GM18907 (cell line): ENCODE measurements at regions not wholly inside any gene's neighbourhood (a gene's known extent, or its start where the extent isn't known, plus 50 kb on each side); places are given as distances from the start of the nearest gene placed in this dataset.

Experiments
- ATAC-seq: cut with Tn5 transposase; IDR thresholded peaks from one replicate; pipeline ENCODE4 v1.9.1; 2021; ENCODE audit warnings: mild to moderate bottlenecking, moderate library complexity; ENCODE audit not compliant: unreplicated experiment

DNA sequence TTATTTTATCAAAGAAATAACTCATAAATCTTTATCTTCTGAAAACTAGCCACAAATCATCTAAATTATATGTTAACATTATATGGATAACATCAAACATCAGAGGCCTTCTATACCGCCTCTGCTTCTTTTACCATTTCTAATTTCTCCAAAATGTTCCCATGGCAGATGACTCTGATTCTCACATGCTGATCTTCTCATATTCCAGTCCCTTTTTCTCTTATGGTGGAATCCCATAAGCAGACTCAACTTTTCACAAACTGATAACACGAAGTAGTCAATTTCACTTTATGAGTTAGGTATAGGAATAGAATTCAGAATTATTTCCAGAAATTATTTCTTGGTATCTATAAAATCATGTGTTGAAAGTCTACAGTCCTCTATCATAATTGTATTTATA is 212.3 kb downstream of the ENC1 start:
- no peak for ATAC-seq

DNA sequence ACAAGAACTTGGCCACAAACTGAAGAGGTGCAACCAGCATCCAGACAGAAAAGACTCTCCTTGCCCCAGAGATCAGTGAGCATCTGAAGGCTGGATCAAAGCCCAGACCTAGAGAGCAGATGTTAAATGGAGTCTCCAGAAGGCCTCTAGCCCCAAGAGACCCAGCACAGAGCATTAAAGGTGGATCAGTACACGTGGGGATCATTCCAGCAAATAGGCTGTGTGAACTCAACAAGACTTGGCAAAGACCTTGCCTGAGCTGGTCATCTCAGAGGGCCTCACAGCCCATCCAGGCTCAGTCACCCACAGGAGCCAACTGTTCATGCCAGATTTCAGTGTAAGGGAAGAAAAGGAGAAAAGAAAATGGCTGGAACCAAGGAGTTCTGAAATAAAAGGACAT is 214.0 kb downstream of the ENC1 start:
- no peak for ATAC-seq

DNA sequence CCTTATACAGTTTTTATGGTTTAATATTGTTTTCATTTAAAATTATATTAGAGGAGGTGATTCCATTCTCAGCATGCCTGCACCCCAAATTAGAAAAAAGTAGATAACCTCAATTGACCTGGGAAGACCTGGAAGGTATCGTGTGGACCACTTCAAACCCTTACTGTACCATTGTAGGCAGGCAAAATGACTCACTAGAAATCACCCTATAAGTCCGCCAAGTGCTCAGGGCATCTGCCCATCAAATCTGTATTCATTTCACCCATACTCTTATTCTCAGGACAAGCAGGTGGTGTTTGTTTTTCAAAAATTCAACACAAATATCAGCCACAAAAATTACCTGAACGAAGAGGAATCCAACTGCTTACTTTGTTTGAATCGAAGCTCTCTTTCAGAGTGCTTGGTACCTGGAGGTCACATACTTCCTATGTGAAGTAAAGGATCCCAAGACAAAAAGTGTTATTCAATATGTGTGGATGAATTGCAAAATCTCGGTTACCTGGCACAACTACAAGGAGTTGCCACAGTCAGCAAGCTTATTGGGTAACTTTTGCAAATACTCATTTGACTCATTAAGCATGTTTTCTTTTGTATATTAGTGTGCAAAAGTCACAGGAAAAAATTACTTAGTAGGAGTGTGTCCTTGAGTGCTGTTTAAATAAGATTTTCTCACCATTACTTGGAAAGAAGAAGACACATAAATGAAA is 216.2 kb downstream of the ENC1 start:
- ATAC-seq: no peak

GRCh38 chr5:74423383-74423782 is 217.1 kb downstream of the ENC1 start:
- no peak for ATAC-seq

- no peak for ATAC-seq
Measured at GRCh38 chr5:74422671-74423070, 217.9 kb downstream of the ENC1 start.

DNA sequence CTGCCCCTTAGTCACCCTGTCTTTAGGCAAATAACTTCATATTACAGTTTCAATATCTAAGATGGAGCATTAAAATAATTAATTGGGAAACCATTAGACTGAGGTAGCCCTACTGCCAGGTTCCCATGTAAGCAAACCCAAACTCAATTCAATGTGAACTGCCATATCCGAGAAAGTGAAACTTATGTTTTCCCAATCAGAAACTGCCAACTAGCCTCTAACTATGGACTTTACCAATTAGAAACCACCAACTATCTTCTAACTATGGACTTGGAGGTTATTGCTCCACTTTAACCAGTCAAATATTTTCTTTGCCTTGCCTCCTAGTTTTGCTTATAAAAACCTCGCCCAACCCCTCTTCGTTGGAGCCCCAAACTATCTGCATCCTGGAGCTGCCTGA is 218.5 kb downstream of the ENC1 start:
- ATAC-seq: no peak

GRCh38 chr5:74421377-74421776 is 219.2 kb downstream of the ENC1 start:
- ATAC-seq: no peak

DNA sequence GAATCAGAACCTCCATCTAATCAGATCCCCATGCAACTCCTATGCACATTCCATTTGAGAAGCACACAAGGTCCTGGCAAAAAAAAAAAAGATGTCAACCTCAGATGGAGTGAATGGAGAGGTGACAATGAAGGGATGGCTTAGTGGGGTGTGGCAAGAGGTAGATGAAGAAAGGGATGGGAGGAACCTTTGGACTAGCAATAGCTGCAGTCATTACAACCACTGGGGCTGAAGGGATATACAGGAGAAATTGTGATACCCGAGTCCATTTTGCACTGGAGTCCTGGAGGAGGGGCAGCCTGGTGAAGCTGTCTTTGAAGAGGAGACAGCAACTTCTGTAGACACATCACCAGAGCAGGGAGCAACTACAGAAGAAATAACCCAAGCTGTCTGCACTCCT is 219.6 kb downstream of the ENC1 start:
- no peak for ATAC-seq

DNA sequence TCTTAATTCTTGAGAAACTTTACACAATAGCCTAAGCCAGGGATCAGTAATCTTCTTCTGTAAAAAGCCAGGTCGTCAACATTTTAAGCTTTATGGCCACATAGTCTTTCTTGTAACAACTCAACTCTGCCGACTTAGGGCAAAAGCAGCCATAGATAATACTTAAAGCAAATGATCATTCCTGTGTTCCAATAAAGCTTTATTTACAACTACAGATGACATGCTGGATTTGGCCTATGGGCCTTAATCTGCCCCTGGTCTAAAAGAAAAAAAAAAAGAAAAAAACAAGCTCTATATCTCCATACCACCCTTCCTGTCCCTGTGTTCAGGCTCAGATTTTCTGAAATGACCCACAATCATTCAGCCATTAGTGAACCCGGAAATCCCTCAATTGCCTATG is 220.3 kb downstream of the ENC1 start:
- no peak for ATAC-seq

- no peak for ATAC-seq
Measured at GRCh38 chr5:74419468-74419867, 221.1 kb downstream of the ENC1 start.

DNA sequence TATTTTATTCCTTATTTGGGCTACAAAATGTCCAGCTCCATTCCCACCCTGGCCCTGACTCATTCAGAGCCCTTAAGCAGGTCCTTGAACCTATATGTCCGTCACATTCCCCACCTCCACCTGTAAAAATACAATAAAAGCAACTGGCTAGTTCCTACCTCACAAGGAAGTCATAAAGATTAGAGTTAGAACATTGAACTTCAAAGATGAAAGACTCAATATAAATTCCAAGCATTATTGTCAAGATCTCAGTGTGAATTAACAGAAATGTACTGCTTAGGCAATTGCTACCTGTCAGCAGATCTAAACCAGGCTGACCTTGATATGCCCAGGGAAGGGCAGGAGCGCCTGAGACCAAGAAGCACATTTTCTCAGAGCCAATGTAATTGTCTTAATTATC is 221.8 kb downstream of the ENC1 start:
- ATAC-seq: no peak

DNA sequence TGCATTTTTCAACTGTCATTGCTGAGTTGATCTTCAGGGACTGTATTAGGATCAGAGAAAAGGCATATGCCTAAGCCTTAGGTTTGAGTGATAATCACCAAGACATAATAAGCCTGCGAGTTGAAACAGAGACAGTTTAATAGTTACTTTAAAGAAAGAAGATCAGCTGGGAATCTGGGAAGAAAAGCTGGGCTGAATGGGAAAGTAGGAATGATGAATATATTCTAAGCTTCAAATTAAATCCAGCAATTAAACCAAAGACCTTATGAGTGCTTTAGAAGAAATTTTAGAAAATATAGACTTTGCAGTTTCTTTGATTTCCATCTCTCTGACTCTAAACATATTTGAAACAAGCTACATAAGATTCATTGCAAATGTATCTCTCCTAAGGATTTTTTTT is 222.3 kb downstream of the ENC1 start:
- ATAC-seq: no peak

- ATAC-seq: no peak
Measured at GRCh38 chr5:74415695-74416102, 224.8 kb downstream of the ENC1 start.

DNA sequence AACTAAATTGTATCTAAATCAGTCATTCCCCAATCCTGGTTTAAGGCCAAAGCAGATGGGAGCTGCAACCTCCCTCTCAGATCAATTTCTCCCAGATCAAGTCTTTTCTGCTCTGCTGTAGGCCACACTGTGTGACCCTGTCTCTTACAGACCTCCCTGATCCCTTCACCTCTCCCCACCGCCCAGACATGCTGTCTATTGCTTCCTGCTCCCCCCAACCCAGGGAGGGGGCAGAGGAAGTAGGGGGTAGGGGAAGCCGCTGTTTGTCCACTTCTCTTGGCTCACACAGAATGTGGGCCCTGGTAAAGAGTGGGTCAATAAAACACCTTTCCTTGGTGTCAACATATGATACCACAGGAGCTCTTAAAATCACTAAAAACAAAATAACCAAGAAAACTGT is 226.3 kb downstream of the ENC1 start:
- no peak for ATAC-seq

- ATAC-seq: no peak
Measured at GRCh38 chr5:74413403-74414048, 227.0 kb downstream of the ENC1 start.

GRCh38 chr5:74412066-74412465 is 228.5 kb downstream of the ENC1 start:
- ATAC-seq: no peak

GRCh38 chr5:74409712-74410111 is 230.8 kb downstream of the ENC1 start:
- ATAC-seq: no peak

GRCh38 chr5:74409166-74409706 is 231.3 kb downstream of the ENC1 start:
- ATAC-seq: no peak

DNA sequence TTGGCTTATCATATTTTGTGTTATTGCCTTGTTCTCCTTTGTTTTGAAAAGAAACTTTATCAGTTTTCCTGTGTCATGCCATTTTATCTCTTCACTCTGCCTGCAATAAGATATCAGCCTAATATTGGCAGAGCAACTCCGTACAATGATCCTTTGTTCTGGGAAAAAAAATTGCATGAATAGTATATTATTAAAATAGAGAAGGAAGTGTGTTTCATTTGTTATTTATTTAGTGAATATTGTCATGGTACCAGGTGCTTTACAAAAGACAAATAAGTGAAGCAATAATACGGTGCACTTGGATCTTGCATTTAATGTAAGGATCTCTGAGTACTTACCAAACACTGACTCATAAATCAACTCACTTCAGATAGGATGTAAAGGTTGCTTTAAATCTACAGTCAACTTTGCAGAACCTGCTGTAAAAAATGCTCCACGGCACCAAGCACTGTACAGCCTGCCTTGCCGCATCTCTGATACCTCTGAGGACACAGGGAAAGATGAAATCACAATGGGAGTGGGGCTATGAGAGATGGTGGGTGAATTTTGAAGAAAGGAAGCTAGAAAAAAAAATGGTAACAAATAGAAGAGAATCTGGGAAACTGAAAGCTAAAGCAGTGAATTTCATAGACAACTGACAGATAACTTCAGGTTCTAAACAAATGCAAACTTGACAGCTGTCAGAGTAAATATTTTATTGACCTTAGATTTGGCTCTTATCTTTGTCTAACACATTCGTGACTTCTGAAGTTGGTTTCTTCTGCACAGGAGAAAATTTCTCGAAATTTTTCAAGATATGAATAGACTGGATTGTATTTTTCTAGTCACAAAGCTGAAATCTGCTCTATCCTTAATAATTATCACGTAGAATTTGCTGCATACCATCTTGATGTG is 232.1 kb downstream of the ENC1 start:
- no peak for ATAC-seq

GRCh38 chr5:74407701-74408100 is 232.8 kb downstream of the ENC1 start:
- no peak for ATAC-seq

- no peak for ATAC-seq
Measured at GRCh38 chr5:74406844-74407243, 233.7 kb downstream of the ENC1 start.

DNA sequence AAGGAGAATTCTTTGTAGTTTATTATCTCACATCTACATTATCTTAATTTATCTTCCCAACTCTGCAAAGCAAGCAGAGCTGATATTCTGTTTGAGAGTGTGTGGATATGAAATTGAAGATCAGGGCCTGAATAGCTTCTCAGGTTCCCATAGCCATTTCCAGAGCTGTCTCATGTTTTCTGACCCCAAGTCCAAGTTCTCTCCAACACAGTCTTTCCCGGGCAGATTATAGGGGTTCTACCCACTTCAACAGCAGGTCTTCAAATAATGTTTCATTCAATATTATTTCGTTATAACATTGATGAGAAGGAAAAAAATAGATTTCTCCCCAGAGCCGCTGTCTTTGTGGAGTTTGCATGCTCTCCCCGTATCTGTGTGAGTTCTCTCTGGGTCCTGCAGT is 234.9 kb downstream of the ENC1 start:
- ATAC-seq: no peak
